ENCODE measurements at regions not wholly inside any gene's neighbourhood (a gene's known extent, or its start where the extent isn't known, plus 50 kb on each side); places are given as distances from the start of the nearest gene placed in this dataset.
"Not testable (repeated sequence)": the region's sequence is repeated elsewhere in the genome, so short reads cannot be mapped to it uniquely, and the experiment has no call there.

GRCh38 chr5:118302786-118303185, 685.6 kb downstream of the DTWD2 start:
- intact Hi-C loops (cut with micrococcal nuclease): no loop called here
- TF ChIP-seq CTCF (IDR thresholded peaks at IDR 0.05): no peak
- no peaks in the 10 kb centered on the region for H3K9me3 Mint-ChIP-seq
- ATAC-seq (ENCODE audit: low read depth): no peak
- H3K27ac Mint-ChIP-seq: no peak overlapping the region
- H3K4me3 Mint-ChIP-seq: no peak overlapping the region
- DNase-seq: no peak
- ChIA-PET POLR2A (no interaction called here), CTCF (no interaction called here)
- no peaks in the 10 kb centered on the region for H3K27me3 Mint-ChIP-seq
- H3K36me3 Mint-ChIP-seq (ENCODE audit: low read depth): no peaks in the 10 kb centered on the region
- H3K4me1 Mint-ChIP-seq: no peaks in the 10 kb centered on the region

GRCh38 chr5:118301696-118302095, 686.7 kb downstream of the DTWD2 start:
- no peak for ATAC-seq (ENCODE audit: low read depth)

GRCh38 chr5:118295045-118295444, 693.3 kb downstream of the DTWD2 start:
- POLR2A ChIA-PET: no interaction called here
- no peak overlapping the region for H3K27ac Mint-ChIP-seq
- DNase-seq (no peak), ATAC-seq (ENCODE audit: low read depth) (no peak)
- no peaks in the 10 kb centered on the region for H3K36me3 Mint-ChIP-seq (ENCODE audit: low read depth)
- H3K9me3 Mint-ChIP-seq: no peaks in the 10 kb centered on the region
- intact Hi-C loops (cut with micrococcal nuclease): no loop called here
- H3K4me3 Mint-ChIP-seq: no peak overlapping the region
- no peaks in the 10 kb centered on the region for H3K27me3 Mint-ChIP-seq
- H3K4me1 Mint-ChIP-seq: no peaks in the 10 kb centered on the region
- CTCF ChIA-PET: no interaction called here
- no peak for TF ChIP-seq CTCF (IDR thresholded peaks at IDR 0.05)

More at GRCh38 chr5:118301696-118302095, 686.7 kb downstream of the DTWD2 start:
- ChIA-PET CTCF (no interaction called here), POLR2A (no interaction called here)
- H3K4me3 Mint-ChIP-seq: no peak overlapping the region
- H3K4me1 Mint-ChIP-seq: no peaks in the 10 kb centered on the region
- no peaks in the 10 kb centered on the region for H3K27me3 Mint-ChIP-seq
- H3K36me3 Mint-ChIP-seq (ENCODE audit: low read depth): no peaks in the 10 kb centered on the region
- no peak for DNase-seq
- intact Hi-C loops (cut with micrococcal nuclease): no loop called here
- H3K27ac Mint-ChIP-seq: no peak overlapping the region
- no peaks in the 10 kb centered on the region for H3K9me3 Mint-ChIP-seq
- no peak for TF ChIP-seq CTCF (IDR thresholded peaks at IDR 0.05)

GRCh38 chr5:118293378-118293777, 695.0 kb downstream of the DTWD2 start:
- H3K27ac Mint-ChIP-seq: no peak overlapping the region
- no peaks in the 10 kb centered on the region for H3K4me1 Mint-ChIP-seq
- POLR2A ChIA-PET: no interaction called here
- no peaks in the 10 kb centered on the region for H3K27me3 Mint-ChIP-seq
- intact Hi-C loops (cut with micrococcal nuclease): no loop called here
- no peaks in the 10 kb centered on the region for H3K36me3 Mint-ChIP-seq (ENCODE audit: low read depth)
- CTCF ChIA-PET: no interaction called here
- no peak overlapping the region for H3K4me3 Mint-ChIP-seq
- DNase-seq (no peak), ATAC-seq (ENCODE audit: low read depth) (no peak)
- H3K9me3 Mint-ChIP-seq: no peaks in the 10 kb centered on the region
- TF ChIP-seq CTCF (IDR thresholded peaks at IDR 0.05): no peak

- no peak overlapping the region for H3K27ac Mint-ChIP-seq
- no peak for DNase-seq
- no peak for TF ChIP-seq CTCF (IDR thresholded peaks at IDR 0.05)
- ChIA-PET CTCF (no interaction called here), POLR2A (no interaction called here)
- H3K4me1 Mint-ChIP-seq: no peaks in the 10 kb centered on the region
- H3K36me3 Mint-ChIP-seq (ENCODE audit: low read depth): no peaks in the 10 kb centered on the region
- H3K27me3 Mint-ChIP-seq: no peaks in the 10 kb centered on the region
- intact Hi-C loops (cut with micrococcal nuclease): no loop called here
- H3K9me3 Mint-ChIP-seq: no peaks in the 10 kb centered on the region
- H3K4me3 Mint-ChIP-seq: no peak overlapping the region
- ATAC-seq (ENCODE audit: low read depth): no peak
Observed at GRCh38 chr5:118290204-118290603, 698.1 kb downstream of the DTWD2 start.

- H3K27me3 Mint-ChIP-seq; H3K4me3 Mint-ChIP-seq; CTCF ChIA-PET; intact Hi-C loops (cut with micrococcal nuclease); DNase-seq; H3K9me3 Mint-ChIP-seq; H3K4me1 Mint-ChIP-seq; POLR2A ChIA-PET; ATAC-seq (ENCODE audit: low read depth); H3K27ac Mint-ChIP-seq; H3K36me3 Mint-ChIP-seq (ENCODE audit: low read depth): not testable (repeated sequence)
Observed at GRCh38 chr5:118284230-118284629, 704.1 kb downstream of the DTWD2 start.

- POLR2A ChIA-PET; ATAC-seq (ENCODE audit: low read depth); CTCF ChIA-PET: not testable (repeated sequence)
Observed at GRCh38 chr5:118282480-118283038, 705.8 kb downstream of the DTWD2 start.

More at GRCh38 chr5:118282480-118283038, 705.8 kb downstream of the DTWD2 start:
- DNase-seq; H3K27ac Mint-ChIP-seq; H3K4me1 Mint-ChIP-seq; H3K4me3 Mint-ChIP-seq; H3K36me3 Mint-ChIP-seq (ENCODE audit: low read depth); intact Hi-C loops (cut with micrococcal nuclease); H3K27me3 Mint-ChIP-seq; H3K9me3 Mint-ChIP-seq: not testable (repeated sequence)

All from activated B cell treated with CpG ODN at 0.5 μM for 24 hours (primary cell).